ENCODE measurements at regions not wholly inside any gene's neighbourhood (a gene's known extent, or its start where the extent isn't known, plus 50 kb on each side); places are given as distances from the start of the nearest gene placed in this dataset.
"Not testable (repeated sequence)": the region's sequence is repeated elsewhere in the genome, so short reads cannot be mapped to it uniquely, and the experiment has no call there.

DNA sequence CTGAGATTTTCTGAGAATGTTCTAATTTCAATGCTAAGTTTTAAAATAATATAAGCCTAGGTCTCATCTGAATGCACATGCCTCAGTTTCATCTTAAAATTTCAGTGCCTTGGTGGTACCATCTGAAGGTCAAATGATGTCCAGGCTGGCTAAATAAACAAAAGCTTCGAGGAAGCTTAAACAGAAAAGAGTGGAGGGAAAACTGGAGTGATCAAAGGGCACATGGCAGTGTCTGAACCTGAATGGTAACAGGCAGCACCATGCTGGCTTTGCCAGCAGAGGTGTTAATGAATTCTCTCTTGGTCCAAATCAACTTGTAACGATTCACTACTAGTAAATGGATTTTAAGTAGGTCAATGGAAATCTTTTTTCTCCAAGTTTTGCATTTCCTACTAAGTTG is 158.4 kb upstream of the MEX3C start:
- POLR2A ChIA-PET (ENCODE audit: partially characterized antibody), result no interaction called here
- H3K27ac Mint-ChIP-seq, result no peak overlapping the region
- intact Hi-C loops (cut with micrococcal nuclease), result loop anchor here (2.0 kb wide), 1 partner anchor 61 kb away; no protein-coding TSS in a partner anchor

GRCh38 chr18:51360301-51360700 is 162.8 kb upstream of the MEX3C start:
- DNase-seq; H3K27ac ChIP-seq (ENCODE audit: low read depth, low read length); POLR2A ChIA-PET (ENCODE audit: partially characterized antibody); H3K4me1 Mint-ChIP-seq; H3K9me3 ChIP-seq (ENCODE audit: control insufficient read depth in 1 of 2, low read length in 2 of 2); intact Hi-C loops (cut with micrococcal nuclease); H3K36me3 ChIP-seq (ENCODE audit: insufficient read depth, low read length); H3K9me3 Mint-ChIP-seq; H3K4me3 Mint-ChIP-seq; H3K27ac Mint-ChIP-seq; H3K4me1 ChIP-seq (ENCODE audit: insufficient read depth, low read length); H3K36me3 Mint-ChIP-seq; H3K4me3 ChIP-seq (ENCODE audit: low read length in 2 of 2); CTCF ChIA-PET (ENCODE audit: partially characterized antibody); H3K27me3 ChIP-seq (ENCODE audit: insufficient read depth, low read length): not testable (repeated sequence)
- H3K27me3 Mint-ChIP-seq, result peaks cover 4 to 11% of the 10 kb centered on the region in 2 donors

More for the DNA sequence above, 158.4 kb upstream of the MEX3C start:
- no peaks in the 10 kb centered on the region for H3K9me3 ChIP-seq (ENCODE audit: control insufficient read depth in 1 of 2, low read length in 2 of 2)
- Mint-ChIP-seq H3K36me3 (no peaks in the 10 kb centered on the region), H3K9me3 (no peaks in the 10 kb centered on the region), H3K4me1 (no peaks in the 10 kb centered on the region), H3K27me3 (peaks cover 4 to 16% of the 10 kb centered on the region in 2 donors), H3K4me3 (no peak overlapping the region)
- H3K4me1 ChIP-seq (ENCODE audit: insufficient read depth, low read length), result no peaks in the 10 kb centered on the region
- CTCF ChIA-PET (ENCODE audit: partially characterized antibody), result no interaction called here
- no peaks in the 10 kb centered on the region for H3K36me3 ChIP-seq (ENCODE audit: insufficient read depth, low read length)
- no peak for DNase-seq
- H3K27me3 ChIP-seq (ENCODE audit: insufficient read depth, low read length), result no peaks in the 10 kb centered on the region
- no peak overlapping the region for H3K27ac ChIP-seq (ENCODE audit: low read depth, low read length)
- no peak overlapping the region for H3K4me3 ChIP-seq (ENCODE audit: low read length in 2 of 2)

GRCh38 chr18:51361130-51361860 is 163.8 kb upstream of the MEX3C start:
- ChIA-PET POLR2A (ENCODE audit: partially characterized antibody) (no interaction called here), CTCF (ENCODE audit: partially characterized antibody) (no interaction called here)
- H3K27me3 Mint-ChIP-seq, result peaks cover 4 to 11% of the 10 kb centered on the region in 2 donors
- no peaks in the 10 kb centered on the region for H3K27me3 ChIP-seq (ENCODE audit: insufficient read depth, low read length)
- intact Hi-C loops (cut with micrococcal nuclease), result no loop called here
- no peak overlapping the region for H3K4me3 ChIP-seq (ENCODE audit: low read length in 2 of 2)
- H3K27ac ChIP-seq (ENCODE audit: low read depth, low read length), result no peak overlapping the region
- peak overlapping the region in 1 of 7 donors; percentile 32 for H3K27ac Mint-ChIP-seq
- H3K4me3 Mint-ChIP-seq, result no peak overlapping the region
- H3K4me1 ChIP-seq (ENCODE audit: insufficient read depth, low read length), result no peaks in the 10 kb centered on the region
- H3K36me3 Mint-ChIP-seq, result no peaks in the 10 kb centered on the region
- DNase-seq, result no peak
- no peaks in the 10 kb centered on the region for H3K9me3 Mint-ChIP-seq
- H3K9me3 ChIP-seq (ENCODE audit: control insufficient read depth in 1 of 2, low read length in 2 of 2), result no peaks in the 10 kb centered on the region
- peaks cover 0 to 2% (median 0%) of the 10 kb centered on the region in 4 donors for H3K4me1 Mint-ChIP-seq
- H3K36me3 ChIP-seq (ENCODE audit: insufficient read depth, low read length), result no peaks in the 10 kb centered on the region

DNA sequence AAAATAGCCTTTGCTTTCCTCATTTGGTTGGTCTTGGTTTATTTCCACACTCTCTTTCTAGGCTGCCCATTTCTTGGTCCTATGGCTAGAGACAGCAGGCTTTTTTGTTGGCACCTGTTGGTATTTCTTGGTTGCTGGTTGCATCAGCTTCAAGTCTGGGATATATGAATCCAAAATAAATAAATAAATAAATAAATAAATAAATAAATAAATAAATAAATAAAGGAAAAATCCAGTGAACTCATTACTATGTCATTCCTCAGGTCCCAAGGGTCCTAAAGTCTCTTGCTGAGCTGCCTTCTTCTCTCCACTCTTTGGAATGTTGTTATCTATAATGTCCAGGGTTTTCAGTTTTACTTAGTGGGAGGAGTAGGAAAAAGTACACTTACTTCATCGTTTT is 165.9 kb upstream of the MEX3C start:
- Histone ChIP-seq H3K27me3 (ENCODE audit: insufficient read depth, low read length) (no peaks in the 10 kb centered on the region), H3K4me1 (ENCODE audit: insufficient read depth, low read length) (no peaks in the 10 kb centered on the region), H3K4me3 (ENCODE audit: low read length in 2 of 2) (no peak overlapping the region), H3K9me3 (ENCODE audit: control insufficient read depth in 1 of 2, low read length in 2 of 2) (no peaks in the 10 kb centered on the region), H3K27ac (ENCODE audit: low read depth, low read length) (no peak overlapping the region), H3K36me3 (ENCODE audit: insufficient read depth, low read length) (no peaks in the 10 kb centered on the region)
- H3K27me3 Mint-ChIP-seq, result peaks cover 2 to 5% of the 10 kb centered on the region in 2 donors
- H3K36me3 Mint-ChIP-seq, result no peaks in the 10 kb centered on the region
- POLR2A ChIA-PET (ENCODE audit: partially characterized antibody), result no interaction called here
- no peak overlapping the region for H3K4me3 Mint-ChIP-seq
- DNase-seq, result no peak
- H3K4me1 Mint-ChIP-seq, result peaks cover 0 to 2% (median 0%) of the 10 kb centered on the region in 4 donors
- no peak overlapping the region for H3K27ac Mint-ChIP-seq
- CTCF ChIA-PET (ENCODE audit: partially characterized antibody), result no interaction called here
- no peaks in the 10 kb centered on the region for H3K9me3 Mint-ChIP-seq
- intact Hi-C loops (cut with micrococcal nuclease), result no loop called here

DNA sequence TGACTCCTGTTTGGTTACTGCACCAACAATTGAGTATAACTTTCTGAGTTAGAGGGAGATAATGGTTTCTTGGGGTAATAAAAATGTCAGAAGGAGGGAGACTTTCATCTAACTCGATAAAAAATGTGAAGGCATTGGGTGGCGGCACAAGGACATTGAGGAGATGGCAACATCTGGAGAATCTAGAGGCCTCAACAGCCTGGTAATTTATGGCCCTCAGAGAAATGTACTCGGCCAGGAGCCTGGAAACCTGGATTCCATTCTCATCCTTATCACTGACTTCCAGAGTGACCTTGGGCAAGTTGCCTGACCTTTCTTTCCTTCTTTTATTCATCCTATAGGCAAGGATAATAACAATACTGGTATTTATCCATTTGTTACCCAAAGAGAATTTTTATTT is 173.5 kb upstream of the MEX3C start:
- Histone ChIP-seq H3K27ac (ENCODE audit: low read depth, low read length) (no peak overlapping the region), H3K4me3 (ENCODE audit: low read length in 2 of 2) (no peak overlapping the region), H3K27me3 (ENCODE audit: insufficient read depth, low read length) (no peaks in the 10 kb centered on the region), H3K9me3 (ENCODE audit: control insufficient read depth in 1 of 2, low read length in 2 of 2) (no peaks in the 10 kb centered on the region), H3K36me3 (ENCODE audit: insufficient read depth, low read length) (no peaks in the 10 kb centered on the region), H3K4me1 (ENCODE audit: insufficient read depth, low read length) (no peaks in the 10 kb centered on the region)
- H3K27me3 Mint-ChIP-seq, result peaks cover 13 to 14% of the 10 kb centered on the region in 2 donors
- peak overlapping the region in 1 of 7 donors; percentile 52 for H3K27ac Mint-ChIP-seq
- peaks cover 0 to 13% (median 8%) of the 10 kb centered on the region in 8 donors for H3K9me3 Mint-ChIP-seq
- ChIA-PET POLR2A (ENCODE audit: partially characterized antibody) (no interaction called here), CTCF (ENCODE audit: partially characterized antibody) (no interaction called here)
- no peaks in the 10 kb centered on the region for H3K4me1 Mint-ChIP-seq
- DNase-seq, result no peak
- intact Hi-C loops (cut with micrococcal nuclease), result no loop called here
- H3K36me3 Mint-ChIP-seq, result no peaks in the 10 kb centered on the region
- H3K4me3 Mint-ChIP-seq, result no peak overlapping the region

- H3K36me3 Mint-ChIP-seq, result no peaks in the 10 kb centered on the region
- Histone ChIP-seq H3K27me3 (ENCODE audit: insufficient read depth, low read length) (no peaks in the 10 kb centered on the region), H3K4me1 (ENCODE audit: insufficient read depth, low read length) (no peaks in the 10 kb centered on the region), H3K27ac (ENCODE audit: low read depth, low read length) (no peak overlapping the region), H3K9me3 (ENCODE audit: control insufficient read depth in 1 of 2, low read length in 2 of 2) (no peaks in the 10 kb centered on the region), H3K36me3 (ENCODE audit: insufficient read depth, low read length) (no peaks in the 10 kb centered on the region), H3K4me3 (ENCODE audit: low read length in 2 of 2) (no peak overlapping the region)
- peaks cover 0 to 13% (median 8%) of the 10 kb centered on the region in 8 donors for H3K9me3 Mint-ChIP-seq
- no peak for DNase-seq
- no peaks in the 10 kb centered on the region for H3K4me1 Mint-ChIP-seq
- POLR2A ChIA-PET (ENCODE audit: partially characterized antibody), result no interaction called here
- H3K4me3 Mint-ChIP-seq, result no peak overlapping the region
- intact Hi-C loops (cut with micrococcal nuclease), result no loop called here
- H3K27me3 Mint-ChIP-seq, result peaks cover 13 to 14% of the 10 kb centered on the region in 2 donors
- CTCF ChIA-PET (ENCODE audit: partially characterized antibody), result no interaction called here
- H3K27ac Mint-ChIP-seq, result no peak overlapping the region
These were observed 174.4 kb upstream of the MEX3C start for GRCh38 chr18:51371929-51372328.

GRCh38 chr18:51382081-51382480 is 184.6 kb upstream of the MEX3C start:
- intact Hi-C loops (cut with micrococcal nuclease), result loop anchor here (10.0 kb wide), 1 partner anchor 267 kb away; no protein-coding TSS in a partner anchor
- no peaks in the 10 kb centered on the region for H3K27me3 Mint-ChIP-seq
- DNase-seq, result no peak
- no peak overlapping the region for H3K27ac Mint-ChIP-seq
- no peaks in the 10 kb centered on the region for H3K36me3 ChIP-seq (ENCODE audit: insufficient read depth, low read length)
- no peaks in the 10 kb centered on the region for H3K4me1 ChIP-seq (ENCODE audit: insufficient read depth, low read length)
- H3K4me3 ChIP-seq (ENCODE audit: low read length in 2 of 2), result no peak overlapping the region
- no peak overlapping the region for H3K27ac ChIP-seq (ENCODE audit: low read depth, low read length)
- H3K27me3 ChIP-seq (ENCODE audit: insufficient read depth, low read length), result no peaks in the 10 kb centered on the region
- H3K36me3 Mint-ChIP-seq, result no peaks in the 10 kb centered on the region
- CTCF ChIA-PET (ENCODE audit: partially characterized antibody), result no interaction called here
- peaks cover 0 to 2% (median 0%) of the 10 kb centered on the region in 8 donors for H3K9me3 Mint-ChIP-seq
- POLR2A ChIA-PET (ENCODE audit: partially characterized antibody), result no interaction called here
- H3K9me3 ChIP-seq (ENCODE audit: control insufficient read depth in 1 of 2, low read length in 2 of 2), result no peaks in the 10 kb centered on the region
- no peak overlapping the region for H3K4me3 Mint-ChIP-seq
- no peaks in the 10 kb centered on the region for H3K4me1 Mint-ChIP-seq
